ENCODE measurements at regions not wholly inside any gene's neighbourhood (a gene's known extent, or its start where the extent isn't known, plus 50 kb on each side); places are given as distances from the start of the nearest gene placed in this dataset.
"Not testable (repeated sequence)": the region's sequence is repeated elsewhere in the genome, so short reads cannot be mapped to it uniquely, and the experiment has no call there.

GRCh38 chr3:140859592-140860336, 81.9 kb upstream of the SLC25A36 start:
- H3K27ac Mint-ChIP-seq (ENCODE audit: low read depth, unreplicated experiment), result no peak overlapping the region

GRCh38 chr3:140863580-140864009, 78.0 kb upstream of the SLC25A36 start:
- intact Hi-C loops (cut with micrococcal nuclease), result loop anchor here (1.0 to 5.0 kb wide), 6 partner anchors 126 to 1436 kb away; no protein-coding TSS in a partner anchor
- H3K36me3 Mint-ChIP-seq (ENCODE audit: insufficient read depth, unreplicated experiment), result no peaks in the 10 kb centered on the region
- no peaks in the 10 kb centered on the region for H3K4me1 Mint-ChIP-seq (ENCODE audit: insufficient read depth, unreplicated experiment)
- H3K9me3 Mint-ChIP-seq (ENCODE audit: unreplicated experiment), result no peaks in the 10 kb centered on the region
- no peak overlapping the region for H3K27ac Mint-ChIP-seq (ENCODE audit: low read depth, unreplicated experiment)
- H3K4me3 Mint-ChIP-seq (ENCODE audit: unreplicated experiment), result no peak overlapping the region
- DNase-seq (ENCODE audit: unreplicated experiment), result peak; percentile 69
- TF ChIP-seq, protein P1, sequence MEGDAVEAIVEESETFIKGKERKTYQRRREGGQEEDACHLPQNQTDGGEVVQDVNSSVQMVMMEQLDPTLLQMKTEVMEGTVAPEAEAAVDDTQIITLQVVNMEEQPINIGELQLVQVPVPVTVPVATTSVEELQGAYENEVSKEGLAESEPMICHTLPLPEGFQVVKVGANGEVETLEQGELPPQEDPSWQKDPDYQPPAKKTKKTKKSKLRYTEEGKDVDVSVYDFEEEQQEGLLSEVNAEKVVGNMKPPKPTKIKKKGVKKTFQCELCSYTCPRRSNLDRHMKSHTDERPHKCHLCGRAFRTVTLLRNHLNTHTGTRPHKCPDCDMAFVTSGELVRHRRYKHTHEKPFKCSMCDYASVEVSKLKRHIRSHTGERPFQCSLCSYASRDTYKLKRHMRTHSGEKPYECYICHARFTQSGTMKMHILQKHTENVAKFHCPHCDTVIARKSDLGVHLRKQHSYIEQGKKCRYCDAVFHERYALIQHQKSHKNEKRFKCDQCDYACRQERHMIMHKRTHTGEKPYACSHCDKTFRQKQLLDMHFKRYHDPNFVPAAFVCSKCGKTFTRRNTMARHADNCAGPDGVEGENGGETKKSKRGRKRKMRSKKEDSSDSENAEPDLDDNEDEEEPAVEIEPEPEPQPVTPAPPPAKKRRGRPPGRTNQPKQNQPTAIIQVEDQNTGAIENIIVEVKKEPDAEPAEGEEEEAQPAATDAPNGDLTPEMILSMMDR (IDR thresholded peaks at IDR 0.05; ENCODE audit: unreplicated experiment), result peak; percentile 60
- POLR2A ChIA-PET, result interaction anchor here (0.6 kb wide), 1 partner anchor 927 kb away, joined by 4 read pairs; no protein-coding TSS in a partner anchor
- BruUV-seq (replicated peaks), result no TSS peak
- peaks cover 25% of the 10 kb centered on the region for H3K27me3 Mint-ChIP-seq (ENCODE audit: insufficient read depth, unreplicated experiment)
- CTCF ChIA-PET, result interaction anchor here (0.6 to 2.3 kb wide), 23 partner anchors 8 to 1929 kb away, joined by 3 to 8 read pairs (median 4); no protein-coding TSS in a partner anchor

More at GRCh38 chr3:140859592-140860336, 81.9 kb upstream of the SLC25A36 start:
- TF ChIP-seq, protein P1 (IDR thresholded peaks at IDR 0.05; ENCODE audit: unreplicated experiment), result no peak
- ChIA-PET CTCF (interaction anchor here (0.7 kb wide), 2 partner anchors 63 to 1642 kb away, joined by 3 to 4 read pairs; no protein-coding TSS in a partner anchor), POLR2A (no interaction called here)
- Mint-ChIP-seq H3K4me3 (ENCODE audit: unreplicated experiment) (no peak overlapping the region), H3K9me3 (ENCODE audit: unreplicated experiment) (no peaks in the 10 kb centered on the region), H3K4me1 (ENCODE audit: insufficient read depth, unreplicated experiment) (no peaks in the 10 kb centered on the region), H3K36me3 (ENCODE audit: insufficient read depth, unreplicated experiment) (no peaks in the 10 kb centered on the region), H3K27me3 (ENCODE audit: insufficient read depth, unreplicated experiment) (peaks cover 16% of the 10 kb centered on the region)
- DNase-seq (ENCODE audit: unreplicated experiment), result peak; percentile 13
- no TSS peak for BruUV-seq (replicated peaks)
- intact Hi-C loops (cut with micrococcal nuclease), result loop anchor here (5.0 kb wide), 3 partner anchors 122 to 1432 kb away; no protein-coding TSS in a partner anchor

DNA sequence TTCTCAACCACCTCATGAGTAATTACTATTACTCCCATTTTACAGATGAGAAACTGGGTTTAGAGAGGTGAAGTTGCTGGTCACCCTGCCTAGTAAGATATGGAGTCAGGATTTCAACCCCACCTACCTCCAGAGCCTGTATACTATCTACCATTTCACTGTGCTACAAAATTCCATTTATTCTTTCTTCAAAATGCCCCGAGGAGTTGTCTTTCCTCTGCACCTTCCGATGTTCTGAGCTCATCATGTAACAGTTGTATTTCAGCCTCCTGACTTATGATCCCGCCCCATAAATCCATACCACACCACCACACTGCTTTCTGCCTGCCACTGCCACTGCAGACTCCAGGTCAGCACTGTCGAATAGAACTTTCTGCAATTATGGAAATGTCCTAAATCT, 71.3 kb upstream of the SLC25A36 start:
- Mint-ChIP-seq H3K9me3 (ENCODE audit: unreplicated experiment) (no peaks in the 10 kb centered on the region), H3K27ac (ENCODE audit: low read depth, unreplicated experiment) (no peak overlapping the region), H3K4me1 (ENCODE audit: insufficient read depth, unreplicated experiment) (no peaks in the 10 kb centered on the region), H3K27me3 (ENCODE audit: insufficient read depth, unreplicated experiment) (peaks cover 14% of the 10 kb centered on the region), H3K4me3 (ENCODE audit: unreplicated experiment) (no peak overlapping the region), H3K36me3 (ENCODE audit: insufficient read depth, unreplicated experiment) (no peaks in the 10 kb centered on the region)
- no peak for DNase-seq (ENCODE audit: unreplicated experiment)
- no TSS peak for BruUV-seq (replicated peaks)
- TF ChIP-seq, protein P1 (IDR thresholded peaks at IDR 0.05; ENCODE audit: unreplicated experiment), result no peak
- ChIA-PET POLR2A (no interaction called here), CTCF (interaction anchor here (1.1 kb wide), 1 partner anchor 18 kb away, joined by 4 read pairs; no protein-coding TSS in a partner anchor)
- intact Hi-C loops (cut with micrococcal nuclease), result no loop called here

- H3K9me3 Mint-ChIP-seq (ENCODE audit: unreplicated experiment), result no peaks in the 10 kb centered on the region
- no peak overlapping the region for H3K4me3 Mint-ChIP-seq (ENCODE audit: unreplicated experiment)
- CTCF ChIA-PET, result interaction anchor here (1.1 kb wide), 1 partner anchor 19 kb away, joined by 4 read pairs; no protein-coding TSS in a partner anchor
- H3K36me3 Mint-ChIP-seq (ENCODE audit: insufficient read depth, unreplicated experiment), result no peaks in the 10 kb centered on the region
- POLR2A ChIA-PET, result no interaction called here
- intact Hi-C loops (cut with micrococcal nuclease), result no loop called here
- BruUV-seq (replicated peaks), result no TSS peak
- TF ChIP-seq, protein P1 (IDR thresholded peaks at IDR 0.05; ENCODE audit: unreplicated experiment), result no peak
- no peak for DNase-seq (ENCODE audit: unreplicated experiment)
- peaks cover 11% of the 10 kb centered on the region for H3K27me3 Mint-ChIP-seq (ENCODE audit: insufficient read depth, unreplicated experiment)
- H3K4me1 Mint-ChIP-seq (ENCODE audit: insufficient read depth, unreplicated experiment), result no peaks in the 10 kb centered on the region
- no peak overlapping the region for H3K27ac Mint-ChIP-seq (ENCODE audit: low read depth, unreplicated experiment)
Observed at GRCh38 chr3:140871022-140871421, 70.6 kb upstream of the SLC25A36 start.

DNA sequence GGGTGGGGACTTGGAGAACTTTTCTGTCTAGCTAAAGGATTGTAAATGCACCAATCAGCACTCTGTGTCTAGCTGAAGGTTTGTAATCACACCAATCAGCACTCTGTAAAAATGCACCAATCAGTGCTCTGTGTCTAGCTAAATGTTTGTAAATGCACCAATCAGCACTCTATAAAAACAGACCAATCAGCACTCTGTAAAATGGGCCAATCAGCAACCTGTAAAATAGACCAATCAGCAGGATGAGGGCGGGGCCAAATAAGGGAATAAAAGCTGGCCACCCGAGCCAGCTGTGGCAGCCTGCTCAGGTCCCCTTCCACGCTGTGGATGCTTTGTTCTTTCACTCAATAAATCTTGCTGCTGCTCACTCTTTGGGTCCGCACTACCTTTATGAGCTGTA, 69.5 kb upstream of the SLC25A36 start:
- H3K27ac Mint-ChIP-seq (ENCODE audit: low read depth, unreplicated experiment); H3K9me3 Mint-ChIP-seq (ENCODE audit: unreplicated experiment); DNase-seq (ENCODE audit: unreplicated experiment); H3K4me1 Mint-ChIP-seq (ENCODE audit: insufficient read depth, unreplicated experiment); POLR2A ChIA-PET; intact Hi-C loops (cut with micrococcal nuclease); H3K36me3 Mint-ChIP-seq (ENCODE audit: insufficient read depth, unreplicated experiment); H3K4me3 Mint-ChIP-seq (ENCODE audit: unreplicated experiment); BruUV-seq (replicated peaks): not testable (repeated sequence)
- peaks cover 19% of the 10 kb centered on the region for H3K27me3 Mint-ChIP-seq (ENCODE audit: insufficient read depth, unreplicated experiment)
- CTCF ChIA-PET, result interaction anchor here (0.6 to 1.4 kb wide), 4 partner anchors 9 to 479 kb away, joined by 3 to 6 read pairs (median 4); no protein-coding TSS in a partner anchor

Measured in MCF 10A (cell line).